Suprapubic skin (tissue), 4 donors: ENCODE measurements at regions not wholly inside any gene's neighbourhood (a gene's known extent, or its start where the extent isn't known, plus 50 kb on each side); places are given as distances from the start of the nearest gene placed in this dataset.
"Not testable (repeated sequence)": the region's sequence is repeated elsewhere in the genome, so short reads cannot be mapped to it uniquely, and the experiment has no call there.

Experiments
- EP300 ChIP-seq: sonication (generic); formaldehyde crosslinking; IDR thresholded peaks from one replicate; pipeline ENCODE4 v1.6.1; 2017; ENCODE audit warnings: antibody characterized with exemption
- POLR2A ChIP-seq, 2 donors: fragments of 450-650 bp; IDR thresholded peaks; one replicate each; pipeline ENCODE4 v1.6.1; 2017; ENCODE audit warnings: antibody characterized with exemption in 2 of 2, mild to moderate bottlenecking in 2 of 2, moderate library complexity in 2 of 2
- POLR2AphosphoS5 ChIP-seq, 3 donors: sonication (generic); formaldehyde crosslinking; IDR thresholded peaks; one replicate each; pipeline ENCODE4 v1.6.1; 2017; ENCODE audit warnings: antibody characterized with exemption in 3 of 3
- TF ChIP-seq, protein P1 (sequence below), 2 donors: fragments of 200-600 bp in 1 of 2; fragments of 450-650 bp in 1 of 2; sonication (generic) in 1 of 2; IDR thresholded peaks; one replicate each; pipeline ENCODE4 v1.5.1; 2016 to 2019; ENCODE audit warnings: antibody characterized with exemption in 2 of 2, mild to moderate bottlenecking in 1 of 2, moderate library complexity in 1 of 2

DNA sequence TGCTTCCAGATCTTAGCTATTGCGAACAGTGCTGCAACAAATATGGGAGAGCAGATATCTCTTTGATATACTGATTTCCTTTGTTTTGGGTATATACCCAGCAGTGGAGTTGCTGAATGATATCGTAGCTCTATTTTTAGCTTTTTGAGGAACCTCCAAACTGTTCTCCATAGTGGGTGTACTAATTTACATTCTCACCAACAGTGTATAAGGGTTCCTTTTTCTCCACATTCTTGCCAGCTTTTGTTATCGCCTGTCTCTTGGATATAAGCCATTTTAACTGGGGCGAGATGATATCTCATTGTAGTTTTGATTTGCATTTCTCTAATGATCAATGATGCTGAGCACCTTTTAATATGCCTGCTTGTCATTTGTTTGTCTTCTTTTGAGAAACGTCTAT lies 196.0 kb downstream of the RPIA start:
- TF ChIP-seq, protein P1, sequence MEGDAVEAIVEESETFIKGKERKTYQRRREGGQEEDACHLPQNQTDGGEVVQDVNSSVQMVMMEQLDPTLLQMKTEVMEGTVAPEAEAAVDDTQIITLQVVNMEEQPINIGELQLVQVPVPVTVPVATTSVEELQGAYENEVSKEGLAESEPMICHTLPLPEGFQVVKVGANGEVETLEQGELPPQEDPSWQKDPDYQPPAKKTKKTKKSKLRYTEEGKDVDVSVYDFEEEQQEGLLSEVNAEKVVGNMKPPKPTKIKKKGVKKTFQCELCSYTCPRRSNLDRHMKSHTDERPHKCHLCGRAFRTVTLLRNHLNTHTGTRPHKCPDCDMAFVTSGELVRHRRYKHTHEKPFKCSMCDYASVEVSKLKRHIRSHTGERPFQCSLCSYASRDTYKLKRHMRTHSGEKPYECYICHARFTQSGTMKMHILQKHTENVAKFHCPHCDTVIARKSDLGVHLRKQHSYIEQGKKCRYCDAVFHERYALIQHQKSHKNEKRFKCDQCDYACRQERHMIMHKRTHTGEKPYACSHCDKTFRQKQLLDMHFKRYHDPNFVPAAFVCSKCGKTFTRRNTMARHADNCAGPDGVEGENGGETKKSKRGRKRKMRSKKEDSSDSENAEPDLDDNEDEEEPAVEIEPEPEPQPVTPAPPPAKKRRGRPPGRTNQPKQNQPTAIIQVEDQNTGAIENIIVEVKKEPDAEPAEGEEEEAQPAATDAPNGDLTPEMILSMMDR (IDR thresholded peaks at IDR 0.05) = not testable (repeated sequence)
- TF ChIP-seq POLR2A (IDR thresholded peaks at IDR 0.05); EP300; POLR2AphosphoS5 (IDR thresholded peaks at IDR 0.05): not testable (repeated sequence)
